GM21717 (cell line): ENCODE measurements at regions not wholly inside any gene's neighbourhood (a gene's known extent, or its start where the extent isn't known, plus 50 kb on each side); places are given as distances from the start of the nearest gene placed in this dataset.
"Not testable (repeated sequence)": the region's sequence is repeated elsewhere in the genome, so short reads cannot be mapped to it uniquely, and the experiment has no call there.

Source experiments
- ATAC-seq: cut with Tn5 transposase; IDR thresholded peaks from one replicate; pipeline ENCODE4 v1.9.1; 2021; ENCODE audit warnings: mild to moderate bottlenecking, moderate library complexity; ENCODE audit not compliant: unreplicated experiment

DNA sequence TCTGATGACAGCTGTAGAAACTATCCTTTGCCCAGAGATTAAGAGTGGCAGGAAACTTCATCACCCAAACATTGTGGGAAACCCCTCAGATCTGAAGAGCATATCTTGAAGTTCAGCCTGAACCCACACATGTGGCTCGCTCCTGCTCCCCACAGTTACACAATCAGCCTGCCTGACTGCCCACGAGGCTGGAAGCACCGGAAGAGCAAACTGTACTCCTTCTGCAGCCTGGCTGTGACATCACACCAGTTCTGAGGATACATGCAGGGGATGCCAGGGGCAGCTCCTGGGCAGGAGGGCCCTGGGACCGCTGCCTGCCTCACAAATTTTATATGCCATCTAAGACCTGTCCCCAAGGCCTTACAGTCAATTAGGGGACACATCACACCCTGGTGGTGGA, 444.4 kb downstream of the BUD13 start:
- no peak for ATAC-seq

DNA sequence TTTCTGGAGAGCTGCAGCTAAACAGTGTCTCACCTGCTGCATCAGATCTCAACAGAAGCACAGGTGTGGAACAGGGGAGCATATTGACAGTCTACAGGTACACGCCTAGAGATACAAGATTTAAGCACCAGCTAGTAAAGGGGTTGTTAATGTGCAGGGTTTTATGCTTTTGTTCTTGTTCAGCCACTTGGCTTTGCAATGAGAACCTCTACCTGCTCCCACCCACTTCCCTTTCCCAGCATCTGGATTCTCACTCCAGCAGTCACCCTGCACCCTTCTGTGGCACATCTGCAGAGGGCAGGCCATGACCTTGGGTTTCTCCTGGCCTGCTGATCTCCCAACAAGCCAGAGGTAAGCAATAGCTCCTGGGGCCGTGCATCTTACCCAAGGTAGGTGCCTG, 446.6 kb downstream of the BUD13 start:
- ATAC-seq: no peak

DNA sequence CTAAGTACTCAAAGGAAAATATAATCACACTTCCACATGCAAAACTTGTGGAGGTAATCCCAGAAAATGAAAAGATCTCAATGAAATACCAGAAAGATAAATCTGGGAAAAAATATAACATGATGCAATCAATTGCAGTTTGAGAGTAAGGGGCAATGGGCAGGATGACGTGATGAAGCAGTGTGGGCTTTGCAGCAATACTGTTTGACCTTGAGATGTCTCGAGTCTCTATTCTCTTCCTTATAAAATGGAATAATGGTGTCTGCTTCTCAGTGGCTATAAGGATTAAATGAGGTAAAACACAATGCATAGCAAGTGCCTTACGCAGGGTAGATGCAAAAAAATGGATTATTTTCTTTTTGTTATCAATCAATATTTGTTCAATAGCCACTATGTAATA, 447.5 kb downstream of the BUD13 start:
- ATAC-seq: no peak

DNA sequence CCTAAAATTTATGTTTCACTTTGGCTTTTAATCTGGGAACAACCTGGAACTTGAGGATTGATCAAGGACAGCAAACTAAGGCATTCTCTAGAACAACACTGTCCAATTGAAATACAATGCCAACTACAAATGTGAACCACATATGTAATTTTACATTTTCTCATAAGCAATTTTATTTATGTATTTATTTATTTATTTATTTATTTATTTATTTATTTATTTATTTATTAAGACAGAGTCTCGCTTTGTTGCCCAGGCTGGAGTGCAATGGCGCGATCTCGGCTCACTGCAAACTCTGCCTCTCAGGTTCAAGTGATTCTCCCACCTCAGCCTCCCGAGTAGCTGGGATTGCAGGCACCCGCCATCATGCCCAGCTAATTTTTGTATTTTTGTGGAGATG, 448.7 kb downstream of the BUD13 start:
- not testable (repeated sequence) for ATAC-seq

DNA sequence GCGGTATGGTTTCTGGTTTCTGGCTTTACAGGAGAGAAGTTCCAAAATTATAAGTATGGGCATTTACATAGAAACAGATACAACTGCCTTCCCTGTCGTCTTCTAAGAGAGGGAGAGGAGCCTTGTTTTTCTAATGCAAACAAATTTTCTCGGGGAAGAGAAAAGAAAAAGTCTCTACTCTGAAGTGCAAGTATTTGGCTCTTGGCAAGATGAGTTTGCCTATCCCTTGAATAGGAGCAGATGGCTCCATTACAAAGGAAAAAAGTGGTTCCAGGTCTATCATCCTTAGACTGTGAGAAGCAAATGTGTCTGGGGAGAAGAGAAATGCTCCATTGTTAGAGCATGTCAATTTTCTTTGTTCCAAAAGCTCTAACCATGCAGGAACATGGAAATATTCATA, 455.6 kb downstream of the BUD13 start:
- no peak for ATAC-seq

DNA sequence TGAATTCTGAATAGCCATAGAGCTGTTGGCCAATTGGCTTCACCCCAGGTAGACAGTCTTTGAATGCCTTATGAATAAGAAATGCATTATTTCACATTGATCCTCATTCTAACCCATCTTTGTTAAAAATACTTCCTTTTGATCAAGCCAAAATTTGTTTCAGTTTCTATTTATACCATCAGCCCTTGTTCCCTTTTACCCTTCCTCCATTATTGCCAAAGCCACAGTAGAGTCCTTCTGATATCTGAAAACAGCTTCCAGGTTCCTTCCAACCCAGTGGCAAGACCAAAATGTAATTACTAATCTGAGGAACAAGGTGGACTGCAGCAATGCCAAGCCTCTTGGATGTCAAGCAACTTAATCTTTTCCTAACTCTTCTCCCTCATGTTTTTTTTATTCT, 458.8 kb downstream of the BUD13 start:
- ATAC-seq: no peak

DNA sequence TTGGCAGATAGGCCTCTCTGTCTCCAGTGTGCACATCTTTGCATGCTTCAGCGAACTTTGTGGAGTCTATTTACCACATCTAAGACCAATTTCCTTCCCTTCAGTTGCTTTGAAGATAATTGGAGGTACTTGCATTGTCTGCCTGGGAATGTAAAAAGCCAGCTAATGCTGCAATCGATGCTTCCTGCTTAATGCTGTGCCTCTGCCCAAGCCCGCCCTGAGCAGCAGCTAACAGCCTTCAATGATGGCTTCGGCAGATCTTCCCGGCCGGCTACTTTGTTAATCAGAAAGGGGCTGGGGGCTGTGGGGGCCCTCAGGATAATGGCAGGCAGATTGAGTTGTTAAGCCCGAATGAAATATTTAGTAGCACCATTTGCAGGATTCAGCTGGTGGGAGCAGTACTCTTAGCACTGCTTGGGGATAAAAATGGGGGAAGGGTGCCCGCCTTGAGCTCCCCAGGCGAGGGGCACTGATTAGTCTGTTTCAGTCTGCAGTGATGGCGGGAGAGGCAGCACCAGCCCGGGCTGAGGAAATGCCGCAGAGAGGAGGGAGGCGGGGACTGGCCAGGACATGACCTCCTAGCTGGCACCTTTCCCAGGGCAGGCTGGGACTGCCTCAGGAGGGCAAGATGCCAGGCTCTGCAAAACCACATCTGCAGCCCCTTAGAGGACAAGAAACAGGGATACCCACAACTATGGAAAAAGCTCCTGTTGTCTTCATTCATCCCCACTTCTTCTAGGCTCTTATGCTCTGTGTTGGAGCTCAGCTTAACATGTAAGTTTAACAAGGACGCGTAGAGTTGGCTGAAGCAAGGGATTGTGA, 460.0 kb downstream of the BUD13 start:
- ATAC-seq: no peak

DNA sequence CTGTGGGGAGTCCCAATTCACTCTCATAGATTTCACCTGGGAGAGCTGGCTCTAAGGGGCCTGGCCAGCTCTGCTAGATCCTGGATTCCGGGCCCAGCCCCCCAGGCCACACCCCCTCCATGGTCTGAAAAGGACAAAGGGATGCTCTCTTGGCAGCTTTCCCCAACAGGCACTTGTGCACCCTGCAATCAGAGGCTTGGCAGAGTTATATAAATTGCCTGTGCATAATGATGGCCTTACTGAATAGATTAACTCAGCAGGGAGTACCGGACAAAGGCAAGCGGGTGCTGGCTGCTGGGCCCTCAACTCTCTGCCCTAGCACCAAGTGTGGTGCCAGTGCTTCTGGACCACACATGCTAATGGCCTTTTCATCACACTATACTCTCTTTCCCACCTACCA, 461.6 kb downstream of the BUD13 start:
- no peak for ATAC-seq

DNA sequence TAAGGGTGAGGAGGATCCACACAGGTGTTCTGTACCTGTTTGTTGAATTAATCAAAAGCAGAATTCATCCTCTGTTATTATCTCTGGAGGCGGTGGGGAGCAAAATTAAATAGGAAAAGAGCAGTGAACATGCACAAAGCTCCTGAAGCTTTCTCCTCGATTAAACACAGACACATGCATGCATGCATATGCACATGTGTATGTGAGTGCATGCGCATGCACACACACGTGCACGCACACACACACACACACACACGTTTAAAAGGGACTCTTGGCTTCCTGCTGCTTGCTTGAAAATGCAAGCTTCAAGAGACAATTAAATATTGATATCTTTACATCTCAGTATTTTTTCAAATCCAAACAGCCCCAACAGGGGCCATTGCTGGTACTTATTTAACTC, 462.1 kb downstream of the BUD13 start:
- ATAC-seq: no peak

DNA sequence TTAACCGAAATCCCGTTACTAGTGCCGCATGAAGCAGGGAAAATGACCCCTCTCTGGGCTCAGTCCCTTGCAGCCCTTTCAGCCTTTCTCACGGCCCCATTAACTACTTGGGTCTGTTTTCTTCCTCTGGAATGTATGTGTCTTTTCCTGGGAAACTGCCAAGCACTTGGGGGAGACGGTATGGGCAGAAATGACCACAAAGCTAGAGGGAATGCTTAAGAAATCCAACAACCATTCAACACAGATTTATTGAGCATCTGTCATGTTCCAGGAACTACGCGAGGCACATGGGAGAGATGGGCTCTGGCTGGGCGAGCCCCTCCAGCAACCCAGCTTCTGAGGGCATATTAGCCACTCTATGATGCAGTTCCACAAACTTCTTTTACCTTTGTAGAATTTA, 462.6 kb downstream of the BUD13 start:
- no peak for ATAC-seq

DNA sequence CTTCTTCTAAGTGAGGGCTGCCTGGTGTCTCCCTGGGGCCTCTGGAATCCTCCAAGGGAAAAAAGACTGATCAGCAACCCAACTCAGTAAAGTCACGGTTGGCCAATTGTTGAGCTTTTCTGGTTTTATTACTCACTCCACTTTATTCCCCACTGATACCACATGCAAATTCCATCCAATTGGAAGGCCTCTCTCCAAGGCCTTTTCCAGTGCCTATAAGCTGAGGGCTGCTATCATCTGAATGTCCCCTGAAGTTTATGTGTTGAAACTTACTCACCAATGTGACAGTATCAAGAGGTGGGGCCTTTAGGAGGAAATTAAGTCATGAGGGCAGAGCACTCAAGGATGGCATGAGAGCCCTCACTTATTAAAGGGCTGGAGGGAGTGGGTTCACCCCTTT, 463.3 kb downstream of the BUD13 start:
- ATAC-seq: no peak

DNA sequence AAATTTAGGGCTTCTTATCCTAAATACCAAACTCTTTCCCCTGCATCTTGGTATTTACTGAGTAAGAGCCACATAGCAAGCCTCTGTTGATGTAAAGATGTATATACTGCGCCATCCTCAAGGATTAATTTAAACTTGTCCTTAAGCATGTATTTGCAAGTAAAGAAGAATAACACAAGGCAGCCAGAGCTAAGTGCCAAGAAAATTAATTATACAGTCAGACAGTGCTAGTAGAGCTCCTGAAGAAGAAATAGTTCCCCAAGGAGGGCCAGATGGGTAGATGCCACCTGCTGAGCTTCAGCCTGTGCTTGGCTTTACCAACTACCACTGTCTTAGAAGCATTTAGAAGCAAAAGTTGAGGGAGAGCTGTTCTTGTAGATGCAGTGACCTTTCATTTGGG, 470.0 kb downstream of the BUD13 start:
- ATAC-seq: no peak

DNA sequence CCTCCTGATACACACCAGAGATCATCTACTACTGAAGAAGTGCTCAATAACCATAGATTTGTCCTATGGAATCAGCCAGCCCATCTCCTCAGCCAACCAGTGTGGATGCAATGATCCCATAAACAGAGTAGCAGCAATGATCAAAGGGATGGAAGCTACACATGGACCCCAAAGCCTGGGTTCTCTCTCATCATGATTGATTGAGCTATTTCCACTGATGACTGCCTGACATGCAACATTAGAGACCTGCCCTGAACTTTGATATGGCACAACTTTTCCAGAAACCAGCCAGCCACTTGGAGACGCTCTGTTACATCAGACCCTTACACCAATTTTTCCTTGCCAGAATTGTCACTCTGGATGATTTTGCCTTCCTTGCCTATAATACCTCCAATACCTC, 471.6 kb downstream of the BUD13 start:
- ATAC-seq: no peak

DNA sequence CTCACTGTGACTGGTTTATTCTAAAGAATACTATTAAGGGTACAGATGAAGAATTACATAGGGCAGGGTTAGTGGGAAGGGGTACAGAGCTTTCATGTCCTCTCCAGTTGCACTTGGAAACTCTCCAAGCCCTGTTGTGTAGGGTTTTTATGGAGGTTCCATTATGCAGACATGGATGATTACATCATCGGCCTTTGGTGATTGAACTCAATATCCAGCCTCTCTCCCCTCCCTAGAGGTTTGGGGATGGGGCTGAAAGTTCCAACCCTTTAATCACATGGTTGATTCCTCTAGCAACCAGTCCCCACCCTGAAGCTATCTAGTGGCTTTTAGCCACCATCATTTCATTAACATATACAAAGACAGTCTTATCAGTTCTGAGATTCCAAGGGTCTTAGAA, 472.6 kb downstream of the BUD13 start:
- ATAC-seq: no peak

DNA sequence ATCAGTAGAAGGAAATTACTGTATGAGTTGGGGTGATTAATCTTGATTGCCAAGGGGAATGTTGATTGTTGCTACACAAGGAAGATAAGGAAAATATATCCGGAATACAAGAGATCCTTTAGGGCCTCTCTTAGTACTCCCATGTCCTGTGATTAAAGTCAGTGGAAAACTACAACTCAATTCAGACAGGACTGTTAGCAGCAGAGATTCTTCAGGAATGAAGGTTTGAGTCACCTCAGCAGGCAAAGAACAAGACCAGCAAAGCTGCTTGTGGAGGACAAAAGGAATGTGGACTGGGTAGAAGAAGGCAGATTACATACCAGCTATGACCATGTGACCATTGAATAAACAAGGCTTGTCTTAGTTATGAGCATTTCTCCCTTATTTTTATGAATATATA, 478.2 kb downstream of the BUD13 start:
- ATAC-seq: no peak

DNA sequence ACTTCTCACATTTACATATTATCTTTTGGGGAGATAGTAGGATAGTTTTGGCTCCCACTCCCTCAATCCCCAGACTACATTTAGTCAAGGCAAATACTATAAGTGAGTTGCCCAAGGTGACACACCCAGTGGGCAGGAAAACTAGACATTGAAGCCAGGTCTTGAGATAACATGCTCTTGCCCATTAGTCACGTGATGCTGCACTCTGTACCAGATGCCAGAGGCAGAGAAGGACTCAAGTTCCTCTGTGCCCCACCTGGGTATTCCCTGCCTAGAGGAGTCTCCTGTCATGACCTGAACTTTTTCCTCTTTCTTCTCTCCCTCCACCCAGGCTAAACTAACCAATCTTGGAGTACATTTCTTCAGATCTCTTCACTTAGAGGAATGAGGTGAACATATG, 484.9 kb downstream of the BUD13 start:
- no peak for ATAC-seq

DNA sequence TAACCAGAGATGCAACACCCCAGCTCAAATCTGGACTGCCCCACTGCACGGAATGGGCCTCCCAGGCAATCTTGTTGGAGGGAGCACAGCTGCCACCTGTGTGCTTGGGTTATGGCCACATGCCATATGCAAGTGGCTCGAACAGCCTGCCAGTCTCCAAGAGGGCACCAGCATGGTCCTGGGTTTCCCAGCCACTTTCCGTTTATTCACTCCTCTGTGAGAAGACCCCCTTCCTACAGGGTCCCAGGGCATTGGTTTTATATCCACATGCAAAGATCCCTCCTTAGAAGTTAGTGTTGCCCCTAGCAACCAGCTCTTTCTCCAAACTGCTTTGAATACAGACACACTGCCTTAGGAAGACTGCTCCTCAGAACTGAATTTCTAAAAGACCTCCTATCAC, 487.8 kb downstream of the BUD13 start:
- no peak for ATAC-seq

DNA sequence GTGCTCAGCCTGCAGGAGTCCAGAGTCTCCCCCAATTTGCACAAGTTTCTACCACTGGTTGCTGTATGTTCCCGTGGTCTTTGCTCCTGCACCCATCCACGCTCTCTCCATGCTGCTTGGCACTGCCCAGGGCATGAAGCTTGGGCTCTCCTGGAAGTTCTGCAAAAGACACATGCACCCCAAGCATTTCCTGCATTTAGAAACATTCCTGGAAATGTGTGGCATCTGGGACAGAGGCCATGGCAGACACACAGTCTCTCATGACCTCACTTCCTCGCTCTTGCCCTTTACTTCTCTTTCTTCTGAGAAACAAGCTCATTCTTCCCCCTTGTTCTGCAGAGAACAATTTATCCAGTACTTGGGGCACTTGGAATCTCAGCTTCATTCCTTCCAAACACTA, 489.5 kb downstream of the BUD13 start:
- ATAC-seq: no peak

DNA sequence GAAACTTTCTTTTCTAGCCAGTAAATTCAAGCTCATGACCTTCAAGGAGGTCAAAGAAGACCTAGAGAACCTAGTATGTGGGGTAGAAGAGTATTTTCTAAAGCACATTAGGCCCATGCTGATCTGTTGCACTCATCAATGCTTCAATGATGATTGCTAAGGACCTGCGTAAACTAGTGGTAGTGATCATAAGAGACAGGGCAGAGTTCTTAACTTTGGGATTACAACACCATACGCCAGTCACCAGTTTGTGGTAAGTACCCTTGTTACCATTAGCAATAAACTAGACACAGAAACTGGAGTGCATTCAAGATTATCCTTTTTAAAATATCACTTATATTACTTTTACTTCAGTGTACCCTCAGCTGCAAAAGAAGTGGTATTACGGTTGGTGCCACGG, 490.3 kb downstream of the BUD13 start:
- no peak for ATAC-seq

DNA sequence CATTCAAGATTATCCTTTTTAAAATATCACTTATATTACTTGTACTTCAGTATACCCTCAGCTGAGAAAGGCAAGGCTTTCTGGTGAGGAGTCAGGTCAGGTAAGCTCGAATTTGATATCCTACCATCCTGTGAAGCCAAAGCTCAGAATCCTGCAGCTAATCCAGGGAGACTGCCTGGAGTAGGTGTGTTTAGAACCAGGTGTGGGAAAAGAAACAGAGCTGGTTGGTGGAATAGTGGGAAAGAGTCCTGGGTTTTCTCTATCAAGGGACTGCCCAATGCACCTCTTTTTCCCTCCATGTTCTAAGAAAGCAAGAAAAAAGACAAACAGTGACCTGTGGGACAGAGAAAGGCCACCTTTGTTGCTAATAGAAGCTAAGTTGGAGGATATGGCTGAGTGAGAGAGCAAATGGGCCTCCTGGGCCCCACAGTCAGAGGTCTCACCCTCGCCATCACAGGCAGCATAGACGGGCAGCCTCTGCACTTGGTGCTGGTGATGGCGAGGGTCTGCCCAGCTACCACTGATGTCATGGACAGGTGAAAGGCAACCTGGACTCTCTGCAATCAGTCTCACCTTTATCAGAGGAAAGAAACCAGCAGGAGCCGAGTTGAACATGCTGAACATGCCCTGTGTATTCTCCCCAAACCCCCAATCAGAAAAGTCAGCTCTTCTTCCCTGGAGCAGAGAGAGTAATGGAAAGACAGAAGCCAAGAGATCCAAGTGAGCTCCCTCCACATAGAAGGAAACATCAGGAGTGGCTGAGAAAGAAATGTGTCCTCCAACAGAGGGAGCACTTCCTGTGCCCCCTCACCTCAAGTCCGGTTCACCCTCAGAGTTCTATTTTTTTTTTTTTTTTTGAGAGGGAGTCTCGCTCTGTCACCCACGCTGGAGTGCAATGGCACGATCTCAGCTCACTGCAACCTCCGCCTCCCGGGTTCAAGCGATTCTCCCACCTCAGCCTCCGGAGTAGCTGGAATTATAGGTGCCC, 491.3 kb downstream of the BUD13 start:
- ATAC-seq: no peak

DNA sequence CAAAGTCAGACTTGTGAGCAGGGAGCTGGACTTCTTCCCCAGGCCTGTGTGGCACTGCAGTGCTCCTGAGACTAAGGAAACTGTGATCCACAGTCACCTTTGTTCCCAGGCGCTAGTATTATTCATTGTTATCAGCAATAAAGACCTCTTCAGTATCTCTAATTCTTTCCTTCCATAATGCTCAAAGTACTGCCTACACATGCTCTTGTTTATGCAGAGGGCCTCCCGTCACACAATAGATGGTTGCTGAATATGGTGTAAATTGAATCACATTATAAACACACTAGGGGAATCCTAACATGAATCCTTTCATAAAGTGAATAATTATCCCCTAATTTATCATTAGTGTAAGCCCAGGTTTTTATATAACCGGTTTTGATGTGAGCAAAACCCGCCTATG, 493.3 kb downstream of the BUD13 start:
- no peak for ATAC-seq

DNA sequence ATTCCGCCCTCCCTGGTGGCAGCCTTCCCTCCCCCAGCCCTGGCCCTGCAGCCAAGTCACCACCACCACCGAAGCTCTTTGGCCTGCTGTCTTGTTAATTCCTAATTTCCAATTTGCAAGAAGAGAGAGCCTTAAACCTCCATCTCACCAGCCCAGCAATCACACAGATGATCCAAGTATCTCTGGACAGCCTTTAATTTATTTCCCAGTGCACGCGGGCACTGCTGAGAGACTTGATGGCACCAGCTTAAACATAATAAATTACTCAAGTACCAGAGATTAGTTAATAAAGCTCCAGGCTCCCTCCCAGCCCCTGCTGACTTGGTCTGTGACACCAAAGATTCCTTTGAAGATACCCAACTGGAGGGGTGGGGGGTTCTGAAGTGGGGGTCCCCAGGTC, 494.7 kb downstream of the BUD13 start:
- ATAC-seq: no peak
